ENCODE measurements at regions not wholly inside any gene's neighbourhood (a gene's known extent, or its start where the extent isn't known, plus 50 kb on each side); places are given as distances from the start of the nearest gene placed in this dataset.

DNA sequence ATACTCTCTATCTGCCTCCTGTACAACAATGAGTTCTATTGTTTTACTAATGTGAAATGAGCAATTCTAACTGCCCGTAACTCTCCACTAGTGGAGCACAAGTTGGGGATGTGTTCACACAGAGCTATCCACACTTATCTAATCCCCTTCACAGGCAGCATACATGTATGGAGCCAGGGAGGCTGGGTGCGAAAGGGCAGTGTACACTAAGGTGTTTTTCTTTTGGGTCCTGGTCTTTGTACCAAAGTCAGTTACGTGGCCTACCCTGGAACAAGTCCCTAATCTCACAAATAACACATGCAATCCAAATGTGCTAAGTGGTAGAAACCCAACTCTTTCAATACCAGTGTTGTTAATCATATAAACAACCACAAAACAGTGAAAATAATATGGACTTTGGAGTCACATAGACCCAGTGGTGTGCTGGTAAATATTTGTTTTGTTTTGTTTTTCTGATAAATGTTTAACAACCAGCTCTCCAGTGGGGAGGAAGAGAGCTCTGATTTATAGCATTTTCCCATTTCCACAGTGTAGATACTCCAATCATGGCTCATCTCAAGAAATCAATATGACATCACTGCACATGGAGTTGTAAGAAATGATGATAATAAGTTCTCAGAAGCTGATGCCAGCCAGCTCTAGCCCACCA lies 319.9 kb upstream of the DUSP10 start:
- no TSS peak for BruUV-seq (replicated peaks)
- H3K4me1 ChIP-seq: 0 out of 2 replicates have a peak, but pooled peaks cover 7% of the 10 kb centered on the region
- no peak overlapping the region for H3K4me3 ChIP-seq (ENCODE audit: low read depth, low read length)
- H3K36me3 ChIP-seq (ENCODE audit: control insufficient read depth, insufficient read depth, low read length): no peaks in the 10 kb centered on the region
- DNase-seq: no peak
- no peaks in the 10 kb centered on the region for H3K36me3 Mint-ChIP-seq (ENCODE audit: insufficient read depth, unreplicated experiment)
- no peaks in the 10 kb centered on the region for H3K27me3 ChIP-seq (replicated peaks; ENCODE audit: control insufficient read depth, insufficient read depth, low read length)
- H3K27ac Mint-ChIP-seq (ENCODE audit: unreplicated experiment): no peak overlapping the region
- CTCF ChIA-PET: no interaction called here
- no peak overlapping the region for H3K4me3 Mint-ChIP-seq (ENCODE audit: unreplicated experiment)
- peaks cover 14% of the 10 kb centered on the region for H3K9me3 Mint-ChIP-seq (ENCODE audit: unreplicated experiment)
- H3K9me3 ChIP-seq: no peaks in the 10 kb centered on the region
- H3K4me1 Mint-ChIP-seq (ENCODE audit: low read depth, unreplicated experiment): no peaks in the 10 kb centered on the region
- intact Hi-C loops (cut with micrococcal nuclease; ENCODE audit: unreplicated experiment): no loop called here
- no peak for TF ChIP-seq CTCF (IDR thresholded peaks at IDR 0.05; ENCODE audit: insufficient read depth in 1 of 2, low read depth in 1 of 2, low read length in 1 of 2, severe bottlenecking in 1 of 2, unreplicated experiment in 1 of 2)
- POLR2A ChIA-PET: no interaction called here
- H3K27me3 Mint-ChIP-seq (ENCODE audit: insufficient read depth, unreplicated experiment): no peaks in the 10 kb centered on the region

DNA sequence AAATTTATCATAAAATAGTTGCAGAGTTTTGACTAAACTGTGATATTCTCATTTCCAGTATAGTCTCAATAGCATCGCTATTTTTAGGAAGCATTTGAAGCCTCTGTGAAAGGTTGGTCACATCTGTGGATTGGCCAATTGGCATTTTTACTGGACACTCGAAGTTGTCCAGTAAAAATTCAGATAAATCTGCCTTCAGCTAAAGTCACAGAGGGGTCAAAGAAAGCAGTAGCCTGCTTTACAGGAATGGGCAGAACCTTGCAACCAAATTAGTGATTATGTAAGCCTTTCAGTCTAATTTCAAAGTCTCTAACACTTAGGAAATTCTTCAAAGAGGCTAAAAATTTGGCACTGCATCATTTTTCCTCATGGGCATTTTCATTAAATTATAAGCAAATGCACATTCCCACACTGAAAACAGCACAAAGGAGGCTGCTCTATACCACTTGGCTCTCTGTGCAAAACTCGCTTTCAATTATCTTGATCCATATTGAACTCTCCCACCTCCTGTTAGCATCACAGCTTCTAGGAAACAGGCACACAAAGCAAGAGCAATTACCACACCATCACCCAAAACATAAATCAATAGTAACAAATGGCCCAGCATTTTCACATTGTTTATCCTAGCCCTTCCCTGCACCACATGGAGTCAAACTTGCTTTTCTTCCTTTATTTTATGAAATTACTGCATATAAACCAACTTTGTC lies 318.5 kb upstream of the DUSP10 start:
- DNase-seq: no peak
- no peak overlapping the region for H3K27ac Mint-ChIP-seq (ENCODE audit: unreplicated experiment)
- Histone ChIP-seq H3K27me3 (replicated peaks; ENCODE audit: control insufficient read depth, insufficient read depth, low read length) (no peaks in the 10 kb centered on the region), H3K36me3 (ENCODE audit: control insufficient read depth, insufficient read depth, low read length) (no peaks in the 10 kb centered on the region), H3K4me3 (ENCODE audit: low read depth, low read length) (no peak overlapping the region), H3K9me3 (no peaks in the 10 kb centered on the region), H3K4me1 (0 out of 2 replicates have a peak, but pooled peaks cover 7% of the 10 kb centered on the region)
- no peak overlapping the region for H3K4me3 Mint-ChIP-seq (ENCODE audit: unreplicated experiment)
- TF ChIP-seq CTCF (IDR thresholded peaks at IDR 0.05; ENCODE audit: insufficient read depth in 1 of 2, low read depth in 1 of 2, low read length in 1 of 2, severe bottlenecking in 1 of 2, unreplicated experiment in 1 of 2): no peak
- H3K9me3 Mint-ChIP-seq (ENCODE audit: unreplicated experiment): peaks cover 14% of the 10 kb centered on the region
- CTCF ChIA-PET: no interaction called here
- H3K36me3 Mint-ChIP-seq (ENCODE audit: insufficient read depth, unreplicated experiment): no peaks in the 10 kb centered on the region
- POLR2A ChIA-PET: no interaction called here
- intact Hi-C loops (cut with micrococcal nuclease; ENCODE audit: unreplicated experiment): no loop called here
- no TSS peak for BruUV-seq (replicated peaks)
- no peaks in the 10 kb centered on the region for H3K4me1 Mint-ChIP-seq (ENCODE audit: low read depth, unreplicated experiment)
- H3K27me3 Mint-ChIP-seq (ENCODE audit: insufficient read depth, unreplicated experiment): no peaks in the 10 kb centered on the region

- BruUV-seq (replicated peaks): no TSS peak
- H3K9me3 Mint-ChIP-seq (ENCODE audit: unreplicated experiment): no peaks in the 10 kb centered on the region
- ChIA-PET CTCF (no interaction called here), POLR2A (no interaction called here)
- Histone ChIP-seq H3K27me3 (replicated peaks; ENCODE audit: control insufficient read depth, insufficient read depth, low read length) (no peaks in the 10 kb centered on the region), H3K36me3 (ENCODE audit: control insufficient read depth, insufficient read depth, low read length) (no peaks in the 10 kb centered on the region), H3K9me3 (no peaks in the 10 kb centered on the region), H3K4me1 (0 out of 2 replicates have a peak, but pooled peaks cover 7% of the 10 kb centered on the region), H3K4me3 (ENCODE audit: low read depth, low read length) (no peak overlapping the region)
- H3K36me3 Mint-ChIP-seq (ENCODE audit: insufficient read depth, unreplicated experiment): no peaks in the 10 kb centered on the region
- H3K4me3 Mint-ChIP-seq (ENCODE audit: unreplicated experiment): no peak overlapping the region
- H3K4me1 Mint-ChIP-seq (ENCODE audit: low read depth, unreplicated experiment): no peaks in the 10 kb centered on the region
- TF ChIP-seq CTCF (IDR thresholded peaks at IDR 0.05; ENCODE audit: insufficient read depth in 1 of 2, low read depth in 1 of 2, low read length in 1 of 2, severe bottlenecking in 1 of 2, unreplicated experiment in 1 of 2): no peak
- H3K27me3 Mint-ChIP-seq (ENCODE audit: insufficient read depth, unreplicated experiment): no peaks in the 10 kb centered on the region
- H3K27ac Mint-ChIP-seq (ENCODE audit: unreplicated experiment): no peak overlapping the region
- DNase-seq: no peak
- intact Hi-C loops (cut with micrococcal nuclease; ENCODE audit: unreplicated experiment): no loop called here
Measured at GRCh38 chr1:222058249-222058648, 316.4 kb upstream of the DUSP10 start.

Measured in Caco-2 (cell line).